ENCODE measurements at regions not wholly inside any gene's neighbourhood (a gene's known extent, or its start where the extent isn't known, plus 50 kb on each side); places are given as distances from the start of the nearest gene placed in this dataset.

- Histone ChIP-seq H3K27ac (no peak overlapping the region), H3K4me3 (no peak overlapping the region), H3K9me3 (no peaks in the 10 kb centered on the region), H3K4me1 (no peaks in the 10 kb centered on the region), H3K36me3 (no peaks in the 10 kb centered on the region), H3K27me3 (no peaks in the 10 kb centered on the region)
- no peak for DNase-seq (ENCODE audit: low spot score in 2 of 2)
- TF ChIP-seq POLR2AphosphoS5 (IDR thresholded peaks at IDR 0.05) (no peak), POLR2A (IDR thresholded peaks at IDR 0.05) (no peak), CTCF (IDR thresholded peaks at IDR 0.05) (no peak)
- intact Hi-C loops (cut with DNase I; ENCODE audit: low total_unique reads), result no loop called here
Observed at GRCh38 chr5:93909356-93909755, 168.0 kb upstream of the POU5F2 start.

- DNase-seq (ENCODE audit: low spot score in 2 of 2), result no peak
- H3K27me3 ChIP-seq, result no peaks in the 10 kb centered on the region
- no peaks in the 10 kb centered on the region for H3K36me3 ChIP-seq
- no peak for TF ChIP-seq POLR2AphosphoS5 (IDR thresholded peaks at IDR 0.05)
- TF ChIP-seq POLR2A (IDR thresholded peaks at IDR 0.05), result no peak
- TF ChIP-seq CTCF (IDR thresholded peaks at IDR 0.05), result no peak
- H3K4me3 ChIP-seq, result no peak overlapping the region
- no peaks in the 10 kb centered on the region for H3K9me3 ChIP-seq
- H3K4me1 ChIP-seq, result no peaks in the 10 kb centered on the region
- intact Hi-C loops (cut with DNase I; ENCODE audit: low total_unique reads), result no loop called here
- H3K27ac ChIP-seq, result no peak overlapping the region
Observed at GRCh38 chr5:93904917-93905316, 163.5 kb upstream of the POU5F2 start.

GRCh38 chr5:93902288-93902687, 160.9 kb upstream of the POU5F2 start:
- Histone ChIP-seq H3K9me3 (no peaks in the 10 kb centered on the region), H3K27me3 (no peaks in the 10 kb centered on the region), H3K36me3 (no peaks in the 10 kb centered on the region), H3K27ac (no peak overlapping the region), H3K4me1 (no peaks in the 10 kb centered on the region), H3K4me3 (no peak overlapping the region)
- DNase-seq (ENCODE audit: low spot score in 2 of 2), result no peak
- intact Hi-C loops (cut with DNase I; ENCODE audit: low total_unique reads), result no loop called here
- TF ChIP-seq POLR2AphosphoS5 (IDR thresholded peaks at IDR 0.05) (no peak), POLR2A (IDR thresholded peaks at IDR 0.05) (no peak)

- H3K27me3 ChIP-seq, result no peaks in the 10 kb centered on the region
- no peak for TF ChIP-seq POLR2AphosphoS5 (IDR thresholded peaks at IDR 0.05)
- TF ChIP-seq CTCF (IDR thresholded peaks at IDR 0.05), result peak in 1 of 3 donors; percentile 14
- H3K9me3 ChIP-seq, result no peaks in the 10 kb centered on the region
- no peak for DNase-seq (ENCODE audit: low spot score in 2 of 2)
- no peak overlapping the region for H3K27ac ChIP-seq
- intact Hi-C loops (cut with DNase I; ENCODE audit: low total_unique reads), result no loop called here
- no peaks in the 10 kb centered on the region for H3K4me1 ChIP-seq
- H3K36me3 ChIP-seq, result no peaks in the 10 kb centered on the region
- H3K4me3 ChIP-seq, result no peak overlapping the region
Observed at GRCh38 chr5:93899026-93899600, 157.7 kb upstream of the POU5F2 start.

- H3K27me3 ChIP-seq, result no peaks in the 10 kb centered on the region
- intact Hi-C loops (cut with DNase I; ENCODE audit: low total_unique reads), result no loop called here
- no peak overlapping the region for H3K27ac ChIP-seq
- no peaks in the 10 kb centered on the region for H3K4me1 ChIP-seq
- no peak for TF ChIP-seq POLR2A (IDR thresholded peaks at IDR 0.05)
- no peak for TF ChIP-seq CTCF (IDR thresholded peaks at IDR 0.05)
- no peak for TF ChIP-seq POLR2AphosphoS5 (IDR thresholded peaks at IDR 0.05)
- no peaks in the 10 kb centered on the region for H3K9me3 ChIP-seq
- H3K4me3 ChIP-seq, result no peak overlapping the region
- no peaks in the 10 kb centered on the region for H3K36me3 ChIP-seq
- DNase-seq (ENCODE audit: low spot score in 2 of 2), result no peak
Observed at GRCh38 chr5:93894601-93895354, 153.4 kb upstream of the POU5F2 start.
